HEK293T (cell line): ENCODE measurements at regions not wholly inside any gene's neighbourhood (a gene's known extent, or its start where the extent isn't known, plus 50 kb on each side); places are given as distances from the start of the nearest gene placed in this dataset.

Source experiments
- CTBP1 ChIP-seq: fragments of 450-650 bp; IDR thresholded peaks from 2 replicates; pipeline ENCODE4 v1.6.1; 2016; ENCODE audit warnings: borderline replicate concordance
- FOXA1 ChIP-seq: fragments of 450-650 bp; IDR thresholded peaks from 2 replicates; pipeline ENCODE4 v1.6.1; 2016; ENCODE audit warnings: mild to moderate bottlenecking
- FOXK2 ChIP-seq: fragments of 450-650 bp; IDR thresholded peaks from 2 replicates; pipeline ENCODE4 v1.6.1; 2016; ENCODE audit warnings: mild to moderate bottlenecking
- SP1 ChIP-seq: fragments of 450-650 bp; IDR thresholded peaks from 2 replicates; pipeline ENCODE4 v1.6.1; 2017
- TARDBP ChIP-seq: fragments of 450-650 bp; IDR thresholded peaks from 2 replicates; pipeline ENCODE4 v1.6.1; 2016
- TF ChIP-seq, protein P1 (sequence below): fragments of 450-650 bp; IDR thresholded peaks from 2 replicates; pipeline ENCODE4 v1.6.1; 2016

DNA sequence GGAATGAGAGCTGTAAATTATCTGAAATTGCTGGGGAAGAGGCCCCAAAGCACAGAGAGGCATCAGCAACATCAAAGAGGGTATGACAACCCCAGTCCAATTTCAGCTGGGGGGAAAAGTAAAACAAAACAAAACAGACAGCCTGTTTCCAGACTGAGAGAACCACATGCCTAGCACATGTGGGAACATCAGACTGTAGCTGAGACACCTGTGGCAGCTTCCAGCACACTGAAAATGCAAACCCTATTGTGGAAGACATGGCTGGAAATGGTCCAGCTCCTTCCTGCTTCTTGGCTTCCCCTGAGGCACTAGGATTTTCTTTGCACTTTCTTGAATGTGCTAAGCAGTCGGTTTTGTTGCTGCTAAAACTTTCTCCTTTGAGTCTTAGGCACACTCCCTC lies 240.9 kb upstream of the STS start:
- TF ChIP-seq FOXK2 = no peak
- TF ChIP-seq, protein P1, sequence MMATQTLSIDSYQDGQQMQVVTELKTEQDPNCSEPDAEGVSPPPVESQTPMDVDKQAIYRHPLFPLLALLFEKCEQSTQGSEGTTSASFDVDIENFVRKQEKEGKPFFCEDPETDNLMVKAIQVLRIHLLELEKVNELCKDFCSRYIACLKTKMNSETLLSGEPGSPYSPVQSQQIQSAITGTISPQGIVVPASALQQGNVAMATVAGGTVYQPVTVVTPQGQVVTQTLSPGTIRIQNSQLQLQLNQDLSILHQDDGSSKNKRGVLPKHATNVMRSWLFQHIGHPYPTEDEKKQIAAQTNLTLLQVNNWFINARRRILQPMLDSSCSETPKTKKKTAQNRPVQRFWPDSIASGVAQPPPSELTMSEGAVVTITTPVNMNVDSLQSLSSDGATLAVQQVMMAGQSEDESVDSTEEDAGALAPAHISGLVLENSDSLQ = no peak
- no peak for TF ChIP-seq TARDBP
- no peak for TF ChIP-seq FOXA1
- TF ChIP-seq CTBP1 = no peak
- TF ChIP-seq SP1 = no peak
